ENCODE measurements at regions not wholly inside any gene's neighbourhood (a gene's known extent, or its start where the extent isn't known, plus 50 kb on each side); places are given as distances from the start of the nearest gene placed in this dataset.

DNA sequence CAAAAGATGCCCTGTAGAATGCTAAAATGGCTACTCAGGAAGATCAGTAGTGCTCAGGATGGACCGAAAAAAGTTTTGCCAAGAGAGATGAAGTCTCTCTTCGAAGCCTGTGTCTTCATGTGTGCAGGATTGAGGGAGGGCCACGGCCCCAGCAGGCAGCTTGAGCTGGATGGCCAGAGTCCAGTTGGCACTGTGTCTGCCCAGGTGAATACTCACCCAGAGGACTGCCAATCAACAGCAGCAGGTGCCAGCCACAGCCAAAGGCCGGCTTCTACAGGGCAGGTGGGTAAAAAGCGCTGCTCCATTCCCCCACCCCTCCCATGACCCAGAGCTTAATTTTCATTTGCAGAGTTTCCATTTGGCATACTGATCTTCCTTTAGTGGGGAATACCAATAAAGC is 287.9 kb upstream of the ZNF608 start:
- TF ChIP-seq, protein P1, sequence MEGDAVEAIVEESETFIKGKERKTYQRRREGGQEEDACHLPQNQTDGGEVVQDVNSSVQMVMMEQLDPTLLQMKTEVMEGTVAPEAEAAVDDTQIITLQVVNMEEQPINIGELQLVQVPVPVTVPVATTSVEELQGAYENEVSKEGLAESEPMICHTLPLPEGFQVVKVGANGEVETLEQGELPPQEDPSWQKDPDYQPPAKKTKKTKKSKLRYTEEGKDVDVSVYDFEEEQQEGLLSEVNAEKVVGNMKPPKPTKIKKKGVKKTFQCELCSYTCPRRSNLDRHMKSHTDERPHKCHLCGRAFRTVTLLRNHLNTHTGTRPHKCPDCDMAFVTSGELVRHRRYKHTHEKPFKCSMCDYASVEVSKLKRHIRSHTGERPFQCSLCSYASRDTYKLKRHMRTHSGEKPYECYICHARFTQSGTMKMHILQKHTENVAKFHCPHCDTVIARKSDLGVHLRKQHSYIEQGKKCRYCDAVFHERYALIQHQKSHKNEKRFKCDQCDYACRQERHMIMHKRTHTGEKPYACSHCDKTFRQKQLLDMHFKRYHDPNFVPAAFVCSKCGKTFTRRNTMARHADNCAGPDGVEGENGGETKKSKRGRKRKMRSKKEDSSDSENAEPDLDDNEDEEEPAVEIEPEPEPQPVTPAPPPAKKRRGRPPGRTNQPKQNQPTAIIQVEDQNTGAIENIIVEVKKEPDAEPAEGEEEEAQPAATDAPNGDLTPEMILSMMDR (IDR thresholded peaks at IDR 0.05): no peak
- TF ChIP-seq POLR2A (IDR thresholded peaks at IDR 0.05) (no peak), POLR2AphosphoS5 (IDR thresholded peaks at IDR 0.05) (no peak), EP300 (IDR thresholded peaks at IDR 0.05) (no peak)

All from suprapubic skin (tissue), 4 donors.